Right cardiac atrium (tissue), 5 donors: ENCODE measurements at regions not wholly inside any gene's neighbourhood (a gene's known extent, or its start where the extent isn't known, plus 50 kb on each side); places are given as distances from the start of the nearest gene placed in this dataset.
"Not testable (repeated sequence)": the region's sequence is repeated elsewhere in the genome, so short reads cannot be mapped to it uniquely, and the experiment has no call there.

Experiments used
- ATAC-seq, 2 donors: fragments of 200-7000 bp; cut with Tn5 transposase; one replicate each; pipeline versions ENCODE4 v1.8.0 to v1.9.1; 2020; ENCODE audit warnings: moderate library complexity in 2 of 2, mild to moderate bottlenecking in 1 of 2
- DNase-seq, 3 donors: peaks; one replicate each; pipeline ENCODE4 v3.0.0-alpha.2; 2020
- H3K27ac ChIP-seq: one replicate; pipeline ENCODE4 v1.5.1; 2013; ENCODE audit warnings: mild to moderate bottlenecking, low read length, control low read depth, moderate library complexity
- H3K27me3 ChIP-seq: one replicate; pipeline ENCODE4 v1.6.1; 2013; ENCODE audit not compliant: control insufficient read depth, insufficient read depth
- H3K4me1 ChIP-seq: one replicate; pipeline ENCODE4 v1.6.1; 2013; ENCODE audit warnings: low read length; ENCODE audit not compliant: control insufficient read depth, insufficient read depth
- H3K4me3 ChIP-seq: one replicate; pipeline ENCODE4 v1.5.1; 2013; ENCODE audit warnings: low read length, control low read depth
- H3K9me3 ChIP-seq: one replicate; pipeline ENCODE4 v1.6.1; 2013; ENCODE audit warnings: low read length; ENCODE audit not compliant: control insufficient read depth
- WGBS: extraction: QIAGEN DNeasy Blood & Tissue Kit; methylation state at CpG from one replicate; pipeline ENCODE4 v1.1.7; 2013; 5-methylcytosine and 5-hydroxymethylcytosine counted together
- intact Hi-C, 4 donors: fragments of 100-400 bp; cut with DNase I; formaldehyde crosslinking; loops; one replicate each; pipeline versions ENCODE4 v1.11.0 to v1.14.0; 2022 to 2023
- donor health status: healthy with polysubstance abuse.
- donor health status: DM: no; HTN: yes; CAD: no.
- donor health status: DM: no; HTN: no; CAD: no.
- donor health status: DM: no; HTN: yes; CAD: no; lungs with severe emphysema.
- donor health status: DM: yes; HTN: yes; CAD: no.

- intact Hi-C loops, result no loop called here
- Histone ChIP-seq H3K9me3 (no peaks in the 10 kb centered on the region), H3K27me3 (no peaks in the 10 kb centered on the region), H3K27ac (no peak overlapping the region), H3K4me3 (no peak overlapping the region), H3K4me1 (no peaks in the 10 kb centered on the region)
- 83% methylated on average over 3 of the region's 3 CpGs for WGBS
- DNase-seq, result no peak
- ATAC-seq, result no peak
Measured at GRCh38 chr11:127939000-127939399, 648.4 kb downstream of the ETS1 start.

GRCh38 chr11:127935081-127935480, 652.3 kb downstream of the ETS1 start:
- H3K27me3 ChIP-seq, result no peaks in the 10 kb centered on the region
- H3K9me3 ChIP-seq, result no peaks in the 10 kb centered on the region
- no peak overlapping the region for H3K27ac ChIP-seq
- 75% methylated on average over 4 of the region's 4 CpGs for WGBS
- no peak overlapping the region for H3K4me3 ChIP-seq
- no peaks in the 10 kb centered on the region for H3K4me1 ChIP-seq
- no peak for DNase-seq
- intact Hi-C loops, result no loop called here
- ATAC-seq, result no peak

GRCh38 chr11:127933961-127934360, 653.4 kb downstream of the ETS1 start:
- 94% methylated on average over 4 of the region's 4 CpGs for WGBS
- H3K4me3 ChIP-seq, DNase-seq, H3K4me1 ChIP-seq, H3K27me3 ChIP-seq, intact Hi-C loops, H3K9me3 ChIP-seq, H3K27ac ChIP-seq, ATAC-seq: not testable (repeated sequence)

- no peak overlapping the region for H3K4me3 ChIP-seq
- H3K4me1 ChIP-seq, result no peaks in the 10 kb centered on the region
- 82% methylated on average over 7 of the region's 7 CpGs for WGBS
- DNase-seq (no peak), ATAC-seq (no peak)
- intact Hi-C loops, result no loop called here
- no peak overlapping the region for H3K27ac ChIP-seq
- no peaks in the 10 kb centered on the region for H3K9me3 ChIP-seq
- H3K27me3 ChIP-seq, result no peaks in the 10 kb centered on the region
Measured at GRCh38 chr11:127931803-127932202, 655.6 kb downstream of the ETS1 start.

GRCh38 chr11:127926721-127927120, 660.6 kb downstream of the ETS1 start:
- no peak overlapping the region for H3K4me3 ChIP-seq
- H3K9me3 ChIP-seq, result no peaks in the 10 kb centered on the region
- H3K27me3 ChIP-seq, result no peaks in the 10 kb centered on the region
- H3K4me1 ChIP-seq, result no peaks in the 10 kb centered on the region
- no peak overlapping the region for H3K27ac ChIP-seq
- intact Hi-C loops, result no loop called here
- DNase-seq, result no peak
- WGBS, result 92% methylated on average over 8 of the region's 8 CpGs
- ATAC-seq, result no peak

GRCh38 chr11:127925475-127925874, 661.9 kb downstream of the ETS1 start:
- Histone ChIP-seq H3K9me3 (no peaks in the 10 kb centered on the region), H3K27ac (no peak overlapping the region), H3K4me3 (no peak overlapping the region), H3K27me3 (no peaks in the 10 kb centered on the region), H3K4me1 (no peaks in the 10 kb centered on the region)
- DNase-seq (no peak), ATAC-seq (no peak)
- WGBS, result 61% methylated on average over 4 of the region's 4 CpGs
- intact Hi-C loops, result no loop called here

- Histone ChIP-seq H3K27me3 (no peaks in the 10 kb centered on the region), H3K4me3 (no peak overlapping the region), H3K4me1 (no peaks in the 10 kb centered on the region), H3K27ac (no peak overlapping the region), H3K9me3 (peaks cover 2% of the 10 kb centered on the region)
- intact Hi-C loops, result no loop called here
- DNase-seq (no peak), ATAC-seq (no peak)
- 82% methylated on average over 2 of the region's 2 CpGs for WGBS
Measured at GRCh38 chr11:127919206-127920000, 668.0 kb downstream of the ETS1 start.

- intact Hi-C loops, result no loop called here
- Histone ChIP-seq H3K27me3 (no peaks in the 10 kb centered on the region), H3K9me3 (no peaks in the 10 kb centered on the region), H3K4me3 (no peak overlapping the region), H3K4me1 (no peaks in the 10 kb centered on the region), H3K27ac (no peak overlapping the region)
- DNase-seq, result no peak
- no peak for ATAC-seq
Measured at GRCh38 chr11:127902382-127902781, 685.0 kb downstream of the ETS1 start.

GRCh38 chr11:127898422-127899365, 688.7 kb downstream of the ETS1 start:
- DNase-seq (peak in 2 of 3 donors; percentile 7 to 28), ATAC-seq (peak in 1 of 2 donors; percentile 18)
- intact Hi-C loops, result no loop called here
- Histone ChIP-seq H3K27me3 (no peaks in the 10 kb centered on the region), H3K4me1 (no peaks in the 10 kb centered on the region), H3K9me3 (no peaks in the 10 kb centered on the region), H3K27ac (no peak overlapping the region), H3K4me3 (no peak overlapping the region)
- WGBS, result 97% methylated on average over 28 of the region's 28 CpGs

GRCh38 chr11:127895776-127896175, 691.6 kb downstream of the ETS1 start:
- Histone ChIP-seq H3K4me3 (no peak overlapping the region), H3K27me3 (no peaks in the 10 kb centered on the region), H3K4me1 (no peaks in the 10 kb centered on the region), H3K9me3 (no peaks in the 10 kb centered on the region), H3K27ac (no peak overlapping the region)
- WGBS, result 84% methylated on average over 3 of the region's 3 CpGs
- ATAC-seq (no peak), DNase-seq (no peak)
- intact Hi-C loops, result no loop called here

GRCh38 chr11:127894316-127894715, 693.0 kb downstream of the ETS1 start:
- H3K27me3 ChIP-seq, result no peaks in the 10 kb centered on the region
- 84% methylated on average over 2 of the region's 2 CpGs for WGBS

More at GRCh38 chr11:127894316-127894715, 693.0 kb downstream of the ETS1 start:
- H3K9me3 ChIP-seq, result no peaks in the 10 kb centered on the region
- H3K4me1 ChIP-seq, result no peaks in the 10 kb centered on the region
- H3K27ac ChIP-seq, result no peak overlapping the region
- no peak overlapping the region for H3K4me3 ChIP-seq
- intact Hi-C loops, result no loop called here
- DNase-seq (no peak), ATAC-seq (no peak)
